ENCODE measurements at regions not wholly inside any gene's neighbourhood (a gene's known extent, or its start where the extent isn't known, plus 50 kb on each side); places are given as distances from the start of the nearest gene placed in this dataset.

DNA sequence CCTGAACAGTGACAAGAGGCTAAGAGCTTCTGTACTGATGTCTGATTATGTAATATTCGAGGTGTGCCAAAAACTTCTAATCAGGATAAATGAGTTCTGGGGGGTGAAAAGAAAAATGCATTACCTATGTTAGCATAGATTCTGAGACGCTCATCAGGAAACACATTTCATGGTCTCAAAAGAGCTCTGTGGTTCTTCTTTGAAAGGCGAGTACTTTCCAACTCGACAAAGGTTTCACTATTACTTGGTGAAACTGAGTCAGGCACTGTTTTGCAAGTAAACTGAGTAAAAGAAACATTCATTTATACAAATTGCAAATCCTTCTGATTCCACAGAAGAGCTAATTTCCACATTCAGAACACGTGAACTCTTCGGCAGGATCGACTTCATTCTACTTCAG, 523.2 kb downstream of the GATA3 start:
- TF ChIP-seq, protein P1, sequence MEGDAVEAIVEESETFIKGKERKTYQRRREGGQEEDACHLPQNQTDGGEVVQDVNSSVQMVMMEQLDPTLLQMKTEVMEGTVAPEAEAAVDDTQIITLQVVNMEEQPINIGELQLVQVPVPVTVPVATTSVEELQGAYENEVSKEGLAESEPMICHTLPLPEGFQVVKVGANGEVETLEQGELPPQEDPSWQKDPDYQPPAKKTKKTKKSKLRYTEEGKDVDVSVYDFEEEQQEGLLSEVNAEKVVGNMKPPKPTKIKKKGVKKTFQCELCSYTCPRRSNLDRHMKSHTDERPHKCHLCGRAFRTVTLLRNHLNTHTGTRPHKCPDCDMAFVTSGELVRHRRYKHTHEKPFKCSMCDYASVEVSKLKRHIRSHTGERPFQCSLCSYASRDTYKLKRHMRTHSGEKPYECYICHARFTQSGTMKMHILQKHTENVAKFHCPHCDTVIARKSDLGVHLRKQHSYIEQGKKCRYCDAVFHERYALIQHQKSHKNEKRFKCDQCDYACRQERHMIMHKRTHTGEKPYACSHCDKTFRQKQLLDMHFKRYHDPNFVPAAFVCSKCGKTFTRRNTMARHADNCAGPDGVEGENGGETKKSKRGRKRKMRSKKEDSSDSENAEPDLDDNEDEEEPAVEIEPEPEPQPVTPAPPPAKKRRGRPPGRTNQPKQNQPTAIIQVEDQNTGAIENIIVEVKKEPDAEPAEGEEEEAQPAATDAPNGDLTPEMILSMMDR (IDR thresholded peaks at IDR 0.05), result no peak
- no peak for TF ChIP-seq POLR2A (IDR thresholded peaks at IDR 0.05)
